ENCODE measurements at regions not wholly inside any gene's neighbourhood (a gene's known extent, or its start where the extent isn't known, plus 50 kb on each side); places are given as distances from the start of the nearest gene placed in this dataset.
A peak's percentile ranks its signal among the peaks of the same experiment; 100 is the strongest.

DNA sequence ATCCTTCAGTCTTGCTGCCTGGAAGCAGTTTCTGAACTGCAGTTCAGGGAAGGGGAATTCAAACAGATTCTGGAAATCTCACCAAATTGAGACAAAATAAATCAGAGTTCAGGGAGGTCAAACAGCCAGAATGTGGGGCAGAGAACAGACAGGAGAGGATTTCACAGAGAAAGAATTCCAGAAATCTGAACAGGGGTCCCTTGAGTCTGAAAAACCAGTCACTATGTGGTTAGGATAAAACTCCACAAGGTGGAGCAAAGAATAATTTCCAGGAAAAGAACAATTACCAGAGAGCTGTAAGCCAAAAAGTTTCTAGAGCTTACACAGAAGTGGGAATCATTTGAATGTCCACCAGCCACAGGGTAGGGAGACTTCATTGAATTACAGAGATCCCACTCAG lies 84.7 kb downstream of the URB2 start:
- TF ChIP-seq, protein P1, sequence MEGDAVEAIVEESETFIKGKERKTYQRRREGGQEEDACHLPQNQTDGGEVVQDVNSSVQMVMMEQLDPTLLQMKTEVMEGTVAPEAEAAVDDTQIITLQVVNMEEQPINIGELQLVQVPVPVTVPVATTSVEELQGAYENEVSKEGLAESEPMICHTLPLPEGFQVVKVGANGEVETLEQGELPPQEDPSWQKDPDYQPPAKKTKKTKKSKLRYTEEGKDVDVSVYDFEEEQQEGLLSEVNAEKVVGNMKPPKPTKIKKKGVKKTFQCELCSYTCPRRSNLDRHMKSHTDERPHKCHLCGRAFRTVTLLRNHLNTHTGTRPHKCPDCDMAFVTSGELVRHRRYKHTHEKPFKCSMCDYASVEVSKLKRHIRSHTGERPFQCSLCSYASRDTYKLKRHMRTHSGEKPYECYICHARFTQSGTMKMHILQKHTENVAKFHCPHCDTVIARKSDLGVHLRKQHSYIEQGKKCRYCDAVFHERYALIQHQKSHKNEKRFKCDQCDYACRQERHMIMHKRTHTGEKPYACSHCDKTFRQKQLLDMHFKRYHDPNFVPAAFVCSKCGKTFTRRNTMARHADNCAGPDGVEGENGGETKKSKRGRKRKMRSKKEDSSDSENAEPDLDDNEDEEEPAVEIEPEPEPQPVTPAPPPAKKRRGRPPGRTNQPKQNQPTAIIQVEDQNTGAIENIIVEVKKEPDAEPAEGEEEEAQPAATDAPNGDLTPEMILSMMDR (conservative IDR thresholded peaks at IDR 0.05) = peak; percentile 30
- no peak overlapping the region for H3K27ac ChIP-seq

DNA sequence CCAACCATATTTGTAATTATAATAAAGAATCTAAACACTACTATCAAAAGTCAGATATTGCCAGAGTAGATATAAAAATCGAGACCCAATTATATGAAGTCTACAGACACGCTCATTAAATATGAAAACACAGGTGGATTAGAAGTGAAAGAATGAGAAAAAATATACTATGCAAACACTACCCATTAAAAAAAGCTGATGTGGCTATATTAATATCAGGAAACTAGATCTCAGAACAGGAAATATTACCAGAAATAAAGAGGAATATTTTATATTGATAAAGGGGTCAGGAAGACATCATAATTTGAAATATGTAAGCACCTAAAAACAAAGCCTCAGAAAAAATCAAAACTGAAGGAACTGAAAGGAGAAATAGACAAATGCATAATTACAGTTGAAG lies 88.3 kb downstream of the URB2 start:
- TF ChIP-seq, protein P1 (conservative IDR thresholded peaks at IDR 0.05) = no peak
- no peak overlapping the region for H3K27ac ChIP-seq

DNA sequence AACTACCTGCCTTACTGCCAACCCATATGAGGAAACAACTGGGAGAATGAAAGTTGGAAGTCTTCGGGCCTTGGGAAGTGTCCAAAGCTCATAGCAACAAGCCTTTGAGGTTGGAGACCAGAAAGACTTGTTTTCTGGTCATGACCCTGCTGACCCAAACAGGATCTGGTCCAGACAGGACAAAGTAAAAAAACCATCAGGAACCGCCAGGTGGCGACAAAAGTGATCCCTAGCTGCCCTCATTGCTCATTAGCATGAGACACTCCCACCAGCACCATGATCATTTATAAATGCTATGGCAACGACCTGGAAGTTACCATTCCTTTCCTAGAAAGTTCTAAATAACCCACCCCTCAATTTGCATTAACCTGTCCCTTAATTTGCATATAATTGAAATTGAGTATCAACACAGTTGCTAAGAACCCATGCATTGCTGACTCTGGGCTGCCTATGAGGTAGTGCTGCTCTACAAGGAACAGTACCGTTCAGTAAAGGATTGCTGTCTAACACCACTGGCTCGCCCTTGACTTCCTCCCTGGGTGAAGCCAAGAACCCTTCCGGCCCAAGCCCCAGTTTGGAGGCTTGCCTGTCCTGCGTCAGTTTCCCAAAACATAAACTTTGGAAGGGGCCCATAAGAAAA lies 89.0 kb downstream of the URB2 start:
- no peak overlapping the region for H3K27ac ChIP-seq
- TF ChIP-seq, protein P1 (conservative IDR thresholded peaks at IDR 0.05) = peak; percentile 68

DNA sequence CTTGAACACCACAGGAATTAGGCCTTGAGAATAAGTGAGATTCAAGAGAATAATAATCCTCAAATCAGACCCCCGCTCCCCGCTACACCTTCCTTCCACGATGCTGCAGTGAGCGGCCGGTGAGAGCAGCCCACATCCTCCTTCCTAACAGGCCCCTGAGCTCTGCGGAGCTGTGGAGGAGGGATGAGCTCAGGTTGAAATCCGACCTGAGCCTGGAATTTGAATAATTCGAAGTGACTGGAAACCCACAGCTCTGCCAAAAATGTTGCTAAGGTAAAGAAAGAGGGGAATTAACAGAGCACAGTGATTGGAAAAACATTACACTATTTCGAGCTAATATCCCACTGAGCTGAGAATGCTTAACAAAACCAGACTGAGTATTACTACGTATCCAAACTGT lies 90.0 kb downstream of the URB2 start:
- TF ChIP-seq, protein P1 (conservative IDR thresholded peaks at IDR 0.05) = no peak
- H3K27ac ChIP-seq = no peak overlapping the region

DNA sequence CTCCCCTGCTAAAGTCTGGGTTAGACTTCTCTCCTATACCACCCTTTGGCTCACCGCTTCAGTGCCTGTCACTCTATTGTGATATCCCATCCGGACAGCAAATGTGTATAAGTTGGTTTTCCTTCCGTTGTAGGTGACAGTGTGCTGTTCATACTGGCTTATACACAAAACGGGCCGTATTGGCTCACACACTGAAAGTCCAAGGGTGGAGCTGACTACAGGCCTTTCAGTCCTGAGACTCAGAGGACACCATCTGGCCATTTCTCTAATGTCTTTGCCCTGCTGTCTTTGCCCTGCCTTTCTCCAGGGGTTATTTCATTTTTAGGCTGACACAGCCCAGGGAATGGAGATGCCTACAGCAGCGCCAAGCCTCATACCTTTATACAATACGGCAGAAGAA lies 90.7 kb downstream of the URB2 start:
- no peak overlapping the region for H3K27ac ChIP-seq
- TF ChIP-seq, protein P1 (conservative IDR thresholded peaks at IDR 0.05) = no peak

DNA sequence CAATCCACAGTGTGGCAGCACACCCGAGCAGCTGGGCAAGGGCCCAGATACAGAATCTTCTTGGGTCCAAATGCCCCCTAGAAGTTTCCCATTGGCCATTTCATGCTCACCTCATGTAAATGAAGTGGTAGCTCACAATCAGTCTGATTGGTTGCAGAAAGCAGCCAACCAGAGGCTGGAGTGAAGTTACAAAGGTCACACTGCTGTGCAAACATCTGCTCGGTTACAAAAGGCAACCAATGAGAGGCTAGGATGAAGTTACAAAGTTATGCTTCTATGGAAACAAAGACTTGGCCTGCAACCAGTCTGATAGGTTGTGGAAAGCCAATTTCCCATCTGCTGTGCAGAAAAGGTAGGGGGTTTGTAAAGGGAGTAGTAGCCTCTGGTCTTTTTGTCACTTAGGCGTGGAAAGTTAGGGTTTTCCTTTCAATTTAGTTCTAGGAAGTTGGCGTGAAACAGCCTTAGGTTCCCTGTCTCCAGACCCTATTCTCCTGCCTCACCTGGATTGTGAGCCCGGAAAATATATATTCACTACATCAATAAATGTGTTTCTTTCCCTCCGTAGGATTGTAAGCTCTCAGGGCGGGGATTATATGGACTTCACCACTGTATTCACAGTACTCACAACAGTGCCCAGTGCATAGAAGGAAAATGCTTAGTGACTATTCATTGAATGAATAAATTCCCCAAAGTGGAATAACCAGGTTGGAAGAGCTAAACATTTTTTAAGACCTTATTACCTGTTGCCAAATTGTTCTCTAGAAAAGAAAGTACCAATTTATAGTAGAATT lies 91.9 kb downstream of the URB2 start:
- TF ChIP-seq, protein P1 (conservative IDR thresholded peaks at IDR 0.05) = no peak
- no peak overlapping the region for H3K27ac ChIP-seq

DNA sequence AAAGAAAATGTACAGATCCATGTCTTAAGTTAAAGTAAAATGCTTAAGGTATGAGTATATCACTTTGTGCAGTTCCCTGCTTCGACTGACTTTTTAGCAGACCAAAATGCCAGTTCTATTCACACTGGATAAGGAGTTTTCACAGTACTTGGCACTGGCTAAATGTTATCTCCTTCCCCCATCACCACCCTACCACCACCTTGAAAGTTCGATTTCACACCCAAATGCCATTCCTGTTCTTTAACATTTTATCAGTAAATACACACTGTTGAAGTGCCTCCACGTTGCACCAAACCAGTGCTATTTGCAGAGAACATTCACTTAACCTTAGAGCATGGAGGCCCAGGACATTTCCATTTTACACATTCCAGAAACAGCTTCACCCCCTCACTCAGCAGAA lies 100.0 kb downstream of the URB2 start:
- TF ChIP-seq, protein P1 (conservative IDR thresholded peaks at IDR 0.05) = no peak
- no peak overlapping the region for H3K27ac ChIP-seq

All from VCaP (cell line).